ENCODE measurements at regions not wholly inside any gene's neighbourhood (a gene's known extent, or its start where the extent isn't known, plus 50 kb on each side); places are given as distances from the start of the nearest gene placed in this dataset.

- no peak for TF ChIP-seq CTCF (IDR thresholded peaks at IDR 0.05)
- no peak for TF ChIP-seq ZFX (IDR thresholded peaks at IDR 0.05; ENCODE audit: borderline replicate concordance)
- no peak overlapping the region for H3K27ac ChIP-seq
These were observed 1156.9 kb downstream of the BRD1 start for GRCh38 chr22:48670731-48671130.

GRCh38 chr22:48669986-48670716, 1157.5 kb downstream of the BRD1 start:
- no peak overlapping the region for H3K27ac ChIP-seq
- no peak for TF ChIP-seq CTCF (IDR thresholded peaks at IDR 0.05)
- no peak for TF ChIP-seq ZFX (IDR thresholded peaks at IDR 0.05; ENCODE audit: borderline replicate concordance)

GRCh38 chr22:48669226-48669625, 1158.4 kb downstream of the BRD1 start:
- TF ChIP-seq CTCF (IDR thresholded peaks at IDR 0.05) (no peak), ZFX (IDR thresholded peaks at IDR 0.05; ENCODE audit: borderline replicate concordance) (no peak)
- H3K27ac ChIP-seq: no peak overlapping the region

GRCh38 chr22:48667289-48667688, 1160.4 kb downstream of the BRD1 start:
- TF ChIP-seq CTCF (IDR thresholded peaks at IDR 0.05): no peak
- no peak for TF ChIP-seq ZFX (IDR thresholded peaks at IDR 0.05; ENCODE audit: borderline replicate concordance)
- no peak overlapping the region for H3K27ac ChIP-seq

GRCh38 chr22:48666620-48667019, 1161.1 kb downstream of the BRD1 start:
- TF ChIP-seq CTCF (IDR thresholded peaks at IDR 0.05): no peak
- TF ChIP-seq ZFX (IDR thresholded peaks at IDR 0.05; ENCODE audit: borderline replicate concordance): no peak
- no peak overlapping the region for H3K27ac ChIP-seq

- TF ChIP-seq CTCF (IDR thresholded peaks at IDR 0.05) (no peak), ZFX (IDR thresholded peaks at IDR 0.05; ENCODE audit: borderline replicate concordance) (no peak)
- H3K27ac ChIP-seq: no peak overlapping the region
These were observed 1162.2 kb downstream of the BRD1 start for GRCh38 chr22:48665311-48665995.

GRCh38 chr22:48664586-48664985, 1163.1 kb downstream of the BRD1 start:
- TF ChIP-seq ZFX (IDR thresholded peaks at IDR 0.05; ENCODE audit: borderline replicate concordance): no peak
- no peak overlapping the region for H3K27ac ChIP-seq
